ENCODE measurements at regions not wholly inside any gene's neighbourhood (a gene's known extent, or its start where the extent isn't known, plus 50 kb on each side); places are given as distances from the start of the nearest gene placed in this dataset.

- no peak for TF ChIP-seq CTCF (IDR thresholded peaks at IDR 0.05; ENCODE audit: low read depth, low read length)
- POLR2A ChIA-PET, result no interaction called here
- CTCF ChIA-PET, result no interaction called here
- H3K27ac ChIP-seq (ENCODE audit: low read depth, low read length), result no peak overlapping the region
- no peak for DNase-seq (ENCODE audit: low read depth, low spot score)
- H3K27me3 ChIP-seq (ENCODE audit: control insufficient read depth, insufficient read depth, low read length), result no peaks in the 10 kb centered on the region
- peaks cover 52% of the 10 kb centered on the region for H3K9me3 ChIP-seq (ENCODE audit: control insufficient read depth, insufficient read depth, low read length)
- H3K4me3 ChIP-seq (ENCODE audit: low read depth, low read length), result no peak overlapping the region
These were observed 204.3 kb downstream of the URI1 start for GRCh38 chr19:30146346-30146745.

GRCh38 chr19:30148039-30148790 lies 206.2 kb downstream of the URI1 start:
- H3K4me3 ChIP-seq (ENCODE audit: low read depth, low read length), result no peak overlapping the region
- ChIA-PET CTCF (no interaction called here), POLR2A (no interaction called here)
- H3K9me3 ChIP-seq (ENCODE audit: control insufficient read depth, insufficient read depth, low read length), result peaks cover 64% of the 10 kb centered on the region
- no peak overlapping the region for H3K27ac ChIP-seq (ENCODE audit: low read depth, low read length)
- TF ChIP-seq CTCF (IDR thresholded peaks at IDR 0.05; ENCODE audit: low read depth, low read length), result no peak
- H3K27me3 ChIP-seq (ENCODE audit: control insufficient read depth, insufficient read depth, low read length), result no peaks in the 10 kb centered on the region
- no peak for DNase-seq (ENCODE audit: low read depth, low spot score)

- Histone ChIP-seq H3K4me3 (ENCODE audit: low read depth, low read length) (no peak overlapping the region), H3K9me3 (ENCODE audit: control insufficient read depth, insufficient read depth, low read length) (peaks cover 65% of the 10 kb centered on the region), H3K27ac (ENCODE audit: low read depth, low read length) (no peak overlapping the region), H3K27me3 (ENCODE audit: control insufficient read depth, insufficient read depth, low read length) (no peaks in the 10 kb centered on the region)
- TF ChIP-seq CTCF (IDR thresholded peaks at IDR 0.05; ENCODE audit: low read depth, low read length), result no peak
- ChIA-PET CTCF (no interaction called here), POLR2A (no interaction called here)
- DNase-seq (ENCODE audit: low read depth, low spot score), result no peak
These were observed 206.8 kb downstream of the URI1 start for GRCh38 chr19:30148803-30149202.

- POLR2A ChIA-PET, result no interaction called here
- Histone ChIP-seq H3K9me3 (ENCODE audit: control insufficient read depth, insufficient read depth, low read length) (peaks cover 61% of the 10 kb centered on the region), H3K27ac (ENCODE audit: low read depth, low read length) (no peak overlapping the region), H3K27me3 (ENCODE audit: control insufficient read depth, insufficient read depth, low read length) (no peaks in the 10 kb centered on the region), H3K4me3 (ENCODE audit: low read depth, low read length) (no peak overlapping the region)
- no peak for DNase-seq (ENCODE audit: low read depth, low spot score)
- CTCF ChIA-PET, result no interaction called here
- TF ChIP-seq CTCF (IDR thresholded peaks at IDR 0.05; ENCODE audit: low read depth, low read length), result no peak
These were observed 207.3 kb downstream of the URI1 start for GRCh38 chr19:30149300-30149699.

- no peaks in the 10 kb centered on the region for H3K27me3 ChIP-seq (ENCODE audit: control insufficient read depth, insufficient read depth, low read length)
- no peak overlapping the region for H3K4me3 ChIP-seq (ENCODE audit: low read depth, low read length)
- no peak overlapping the region for H3K27ac ChIP-seq (ENCODE audit: low read depth, low read length)
- peaks cover 55% of the 10 kb centered on the region for H3K9me3 ChIP-seq (ENCODE audit: control insufficient read depth, insufficient read depth, low read length)
- no peak for DNase-seq (ENCODE audit: low read depth, low spot score)
- ChIA-PET CTCF (no interaction called here), POLR2A (no interaction called here)
- no peak for TF ChIP-seq CTCF (IDR thresholded peaks at IDR 0.05; ENCODE audit: low read depth, low read length)
These were observed 208.6 kb downstream of the URI1 start for GRCh38 chr19:30150626-30151025.

Data from AG04450 (cell line).